K562 (cell line): ENCODE measurements at regions not wholly inside any gene's neighbourhood (a gene's known extent, or its start where the extent isn't known, plus 50 kb on each side); places are given as distances from the start of the nearest gene placed in this dataset.

Source experiments
- ATF1 ChIP-seq, 2 experiments: fragments of 450-650 bp in 1 of 2; IDR thresholded peaks; 2 replicates each; pipeline ENCODE4 v1.6.1; 2016; ENCODE audit warnings: missing compliant biosample characterization in 1 of 2, missing genetic modification characterization in 1 of 2
- BACH1 ChIP-seq: fragments of 200-800 bp; sonication (Bioruptor generic); IDR thresholded peaks from 2 replicates; pipeline ENCODE4 v1.6.1; 2016; ENCODE audit warnings: missing genetic modification characterization, missing compliant biosample characterization
- CBX8 ChIP-seq: fragments of 200-600 bp; sonication (generic); IDR thresholded peaks from 2 replicates; pipeline ENCODE4 v1.6.1; 2012; ENCODE audit warnings: borderline replicate concordance, mixed run types, low read depth, mild to moderate bottlenecking, moderate library complexity, mixed read lengths, low read length, control low read depth, inconsistent platforms; ENCODE audit not compliant: poor library complexity, severe bottlenecking; ENCODE audit errors: extremely low read depth
- CCNT2 ChIP-seq: IDR thresholded peaks from 2 replicates; pipeline ENCODE4 v1.6.1; 2011; ENCODE audit warnings: borderline replicate concordance, low read depth, mild to moderate bottlenecking, moderate library complexity, mixed read lengths, low read length; ENCODE audit not compliant: insufficient read length; ENCODE audit errors: extremely low read depth
- CREB1 ChIP-seq, 2 experiments: sonication (generic) in 1 of 2; formaldehyde crosslinking in 1 of 2; IDR thresholded peaks; 2 replicates each; pipeline versions ENCODE4 v1.6.1 to v1.8.0; 2012 to 2022; ENCODE audit warnings: inconsistent platforms in 1 of 2, mild to moderate bottlenecking in 1 of 2, missing genetic modification reagents in 1 of 2, moderate library complexity in 1 of 2
- EHMT2 ChIP-seq: fragments of 450-650 bp; IDR thresholded peaks from 2 replicates; pipeline ENCODE4 v1.6.1; 2018; ENCODE audit warnings: antibody characterized with exemption
- FIP1L1 ChIP-seq: fragments of 200-400 bp; formaldehyde crosslinking; IDR thresholded peaks from 2 replicates; pipeline ENCODE4 v1.6.1; 2018; ENCODE audit warnings: mild to moderate bottlenecking, low read depth, low read length; ENCODE audit not compliant: poor library complexity, severe bottlenecking
- FOSL1 ChIP-seq: fragments of 200-800 bp; sonication (Bioruptor generic); conservative IDR thresholded peaks from 2 replicates; pipeline ENCODE4 v1.6.1; 2016; ENCODE audit warnings: missing genetic modification characterization, missing compliant biosample characterization
- HNRNPH1 ChIP-seq: fragments of 200-400 bp; formaldehyde crosslinking; optimal IDR thresholded peaks from 2 replicates; pipeline ENCODE3; 2017; ENCODE audit warnings: low read depth, mild to moderate bottlenecking, low read length, moderate library complexity
- LEF1 ChIP-seq: fragments of 450-650 bp; IDR thresholded peaks from 2 replicates; pipeline ENCODE4 v1.6.1; 2016; ENCODE audit warnings: mild to moderate bottlenecking
- NFIC ChIP-seq: fragments of 450-650 bp; IDR thresholded peaks from 2 replicates; pipeline ENCODE4 v1.6.1; 2017; ENCODE audit warnings: mild to moderate bottlenecking, inconsistent platforms
- SMARCE1 ChIP-seq: fragments of 450-650 bp; IDR thresholded peaks from 2 replicates; pipeline ENCODE4 v1.7.1; 2016; ENCODE audit warnings: mild to moderate bottlenecking
- TEAD4 ChIP-seq, 2 experiments: sonication (generic) in 1 of 2; formaldehyde crosslinking in 1 of 2; IDR thresholded peaks; 2 replicates each; pipeline versions ENCODE4 v1.6.1 to v1.8.0; 2012 to 2022; ENCODE audit warnings: borderline replicate concordance in 1 of 2, inconsistent platforms in 1 of 2, low read length in 1 of 2, mild to moderate bottlenecking in 1 of 2, missing genetic modification reagents in 1 of 2
- YY1 ChIP-seq, 3 experiments: IDR thresholded peaks; 2 replicates each; pipeline ENCODE4 v1.6.1; 2011; ENCODE audit warnings: low read length in 2 of 3, mild to moderate bottlenecking in 2 of 3, moderate library complexity in 2 of 3, borderline replicate concordance in 1 of 3, control low read depth in 1 of 3, low read depth in 1 of 3; ENCODE audit not compliant: insufficient read depth in 3 of 3, insufficient replicate concordance in 2 of 3, control insufficient read depth in 1 of 3, insufficient read length in 1 of 3; ENCODE audit errors: extremely low read depth in 1 of 3
- ZNF212 ChIP-seq: fragments of 450-650 bp; formaldehyde crosslinking; IDR thresholded peaks from 2 replicates; pipeline ENCODE4 v1.4.0; 2020; ENCODE audit warnings: mild to moderate bottlenecking
- ZNF239 ChIP-seq: fragments of 250-450 bp; sonication (Bioruptor Pico); IDR thresholded peaks from 2 replicates; pipeline ENCODE4 v1.4.0; 2020; ENCODE audit warnings: mild to moderate bottlenecking
- TF ChIP-seq, protein P1 (sequence below): fragments of 200-800 bp; sonication (Bioruptor generic); IDR thresholded peaks from 2 replicates; pipeline ENCODE4 v1.6.1; 2017; ENCODE audit warnings: missing genetic modification characterization, missing compliant biosample characterization
- TF ChIP-seq, protein P2 (sequence below): fragments of 450-650 bp; IDR thresholded peaks from 2 replicates; pipeline ENCODE4 v1.6.1; 2018; ENCODE audit not compliant: partially characterized antibody
- TF ChIP-seq, protein P3 (sequence below): IDR thresholded peaks from 2 replicates; pipeline ENCODE4 v1.6.1; 2014; ENCODE audit warnings: antibody characterized with exemption

DNA sequence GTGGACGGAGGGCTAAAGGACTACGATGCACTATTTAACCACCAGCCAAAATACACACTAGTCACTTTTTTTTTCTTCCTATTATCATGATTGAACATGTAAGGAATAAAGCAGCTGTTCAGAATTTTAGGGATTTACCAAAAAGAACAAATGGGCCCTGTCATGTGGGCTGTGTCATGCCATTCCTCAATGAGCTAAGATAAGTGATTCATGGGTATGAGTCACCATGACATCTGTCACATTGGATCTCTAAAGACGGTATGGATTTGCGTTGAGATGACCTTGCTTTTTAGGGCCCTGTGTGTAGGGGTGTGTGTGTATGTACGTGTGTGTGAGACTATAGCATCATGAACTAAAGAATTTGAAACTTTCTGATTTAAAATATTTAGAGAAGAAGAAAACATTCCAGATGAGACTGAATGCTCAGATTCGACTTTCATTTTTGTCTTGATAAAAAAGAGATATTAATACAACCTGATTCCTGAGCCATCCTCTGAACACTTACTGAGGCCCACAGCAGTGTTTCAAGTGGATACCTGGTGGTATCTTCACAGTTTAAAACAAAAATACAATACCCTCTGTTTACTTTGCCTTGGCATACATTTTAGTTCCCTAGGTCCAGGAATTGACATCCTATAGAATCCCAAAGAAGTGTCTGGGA, 246.1 kb upstream of the DUSP10 start (continued):
- TF ChIP-seq ZNF239 (CRISPR knock-in tag) (0 out of 2 replicates have a peak, but pooled peaks have one; percentile 13), FOSL1 (tag) (peak; percentile 100), BACH1 (tag) (peak; percentile 81), ATF1 (CRISPR knock-in tag; IDR thresholded peaks at IDR 0.05) (no peak), ATF1 (tag; IDR thresholded peaks at IDR 0.05) (peak; percentile 76), SMARCE1 (peak; percentile 91), HNRNPH1 (no peak), ZNF212 (0 out of 2 replicates have a peak, but pooled peaks have one; percentile 17), CREB1 (IDR thresholded peaks at IDR 0.05) (peak; percentile 51; the same call in 1 of the 2 replicates), CREB1 (CRISPR knock-in tag; IDR thresholded peaks at IDR 0.05) (no peak), FIP1L1 (no peak), YY1 (IDR thresholded peaks at IDR 0.05; ENCODE audit: borderline replicate concordance in 1 of 3, control insufficient read depth in 1 of 3, extremely low read depth in 1 of 3, insufficient read depth in 3 of 3, insufficient read length in 1 of 3, insufficient replicate concordance in 2 of 3, low read depth in 1 of 3, low read length in 2 of 3) (no peak), EHMT2 (peak; percentile 86), LEF1 (peak; percentile 47; the same call in 1 of the 2 replicates), CBX8 (no peak), NFIC (peak; percentile 15; the same call in 1 of the 2 replicates), TEAD4 (IDR thresholded peaks at IDR 0.05; ENCODE audit: low read length) (peak; percentile 56), TEAD4 (CRISPR knock-in tag; IDR thresholded peaks at IDR 0.05; ENCODE audit: borderline replicate concordance) (no peak), CCNT2 (peak; percentile 27)
- TF ChIP-seq, protein P1, sequence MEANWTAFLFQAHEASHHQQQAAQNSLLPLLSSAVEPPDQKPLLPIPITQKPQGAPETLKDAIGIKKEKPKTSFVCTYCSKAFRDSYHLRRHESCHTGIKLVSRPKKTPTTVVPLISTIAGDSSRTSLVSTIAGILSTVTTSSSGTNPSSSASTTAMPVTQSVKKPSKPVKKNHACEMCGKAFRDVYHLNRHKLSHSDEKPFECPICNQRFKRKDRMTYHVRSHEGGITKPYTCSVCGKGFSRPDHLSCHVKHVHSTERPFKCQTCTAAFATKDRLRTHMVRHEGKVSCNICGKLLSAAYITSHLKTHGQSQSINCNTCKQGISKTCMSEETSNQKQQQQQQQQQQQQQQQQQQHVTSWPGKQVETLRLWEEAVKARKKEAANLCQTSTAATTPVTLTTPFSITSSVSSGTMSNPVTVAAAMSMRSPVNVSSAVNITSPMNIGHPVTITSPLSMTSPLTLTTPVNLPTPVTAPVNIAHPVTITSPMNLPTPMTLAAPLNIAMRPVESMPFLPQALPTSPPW (CRISPR knock-in tag), result peak; percentile 57; the same call in 1 of the 2 replicates
- TF ChIP-seq, protein P2, sequence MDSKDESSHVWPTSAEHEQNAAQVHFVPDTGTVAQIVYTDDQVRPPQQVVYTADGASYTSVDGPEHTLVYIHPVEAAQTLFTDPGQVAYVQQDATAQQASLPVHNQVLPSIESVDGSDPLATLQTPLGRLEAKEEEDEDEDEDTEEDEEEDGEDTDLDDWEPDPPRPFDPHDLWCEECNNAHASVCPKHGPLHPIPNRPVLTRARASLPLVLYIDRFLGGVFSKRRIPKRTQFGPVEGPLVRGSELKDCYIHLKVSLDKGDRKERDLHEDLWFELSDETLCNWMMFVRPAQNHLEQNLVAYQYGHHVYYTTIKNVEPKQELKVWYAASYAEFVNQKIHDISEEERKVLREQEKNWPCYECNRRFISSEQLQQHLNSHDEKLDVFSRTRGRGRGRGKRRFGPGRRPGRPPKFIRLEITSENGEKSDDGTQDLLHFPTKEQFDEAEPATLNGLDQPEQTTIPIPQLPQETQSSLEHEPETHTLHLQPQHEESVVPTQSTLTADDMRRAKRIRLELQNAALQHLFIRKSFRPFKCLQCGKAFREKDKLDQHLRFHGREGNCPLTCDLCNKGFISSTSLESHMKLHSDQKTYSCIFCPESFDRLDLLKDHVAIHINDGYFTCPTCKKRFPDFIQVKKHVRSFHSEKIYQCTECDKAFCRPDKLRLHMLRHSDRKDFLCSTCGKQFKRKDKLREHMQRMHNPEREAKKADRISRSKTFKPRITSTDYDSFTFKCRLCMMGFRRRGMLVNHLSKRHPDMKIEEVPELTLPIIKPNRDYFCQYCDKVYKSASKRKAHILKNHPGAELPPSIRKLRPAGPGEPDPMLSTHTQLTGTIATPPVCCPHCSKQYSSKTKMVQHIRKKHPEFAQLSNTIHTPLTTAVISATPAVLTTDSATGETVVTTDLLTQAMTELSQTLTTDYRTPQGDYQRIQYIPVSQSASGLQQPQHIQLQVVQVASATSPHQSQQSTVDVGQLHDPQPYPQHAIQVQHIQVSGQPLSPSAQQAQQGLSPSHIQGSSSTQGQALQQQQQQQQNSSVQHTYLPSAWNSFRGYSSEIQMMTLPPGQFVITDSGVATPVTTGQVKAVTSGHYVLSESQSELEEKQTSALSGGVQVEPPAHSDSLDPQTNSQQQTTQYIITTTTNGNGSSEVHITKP, result peak; percentile 45
- TF ChIP-seq, protein P3, sequence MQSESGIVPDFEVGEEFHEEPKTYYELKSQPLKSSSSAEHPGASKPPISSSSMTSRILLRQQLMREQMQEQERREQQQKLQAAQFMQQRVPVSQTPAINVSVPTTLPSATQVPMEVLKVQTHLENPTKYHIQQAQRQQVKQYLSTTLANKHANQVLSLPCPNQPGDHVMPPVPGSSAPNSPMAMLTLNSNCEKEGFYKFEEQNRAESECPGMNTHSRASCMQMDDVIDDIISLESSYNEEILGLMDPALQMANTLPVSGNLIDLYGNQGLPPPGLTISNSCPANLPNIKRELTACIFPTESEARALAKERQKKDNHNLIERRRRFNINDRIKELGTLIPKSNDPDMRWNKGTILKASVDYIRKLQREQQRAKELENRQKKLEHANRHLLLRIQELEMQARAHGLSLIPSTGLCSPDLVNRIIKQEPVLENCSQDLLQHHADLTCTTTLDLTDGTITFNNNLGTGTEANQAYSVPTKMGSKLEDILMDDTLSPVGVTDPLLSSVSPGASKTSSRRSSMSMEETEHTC, result 0 out of 2 replicates have a peak, but pooled peaks have one; percentile 66
